ENCODE measurements at regions not wholly inside any gene's neighbourhood (a gene's known extent, or its start where the extent isn't known, plus 50 kb on each side); places are given as distances from the start of the nearest gene placed in this dataset.

DNA sequence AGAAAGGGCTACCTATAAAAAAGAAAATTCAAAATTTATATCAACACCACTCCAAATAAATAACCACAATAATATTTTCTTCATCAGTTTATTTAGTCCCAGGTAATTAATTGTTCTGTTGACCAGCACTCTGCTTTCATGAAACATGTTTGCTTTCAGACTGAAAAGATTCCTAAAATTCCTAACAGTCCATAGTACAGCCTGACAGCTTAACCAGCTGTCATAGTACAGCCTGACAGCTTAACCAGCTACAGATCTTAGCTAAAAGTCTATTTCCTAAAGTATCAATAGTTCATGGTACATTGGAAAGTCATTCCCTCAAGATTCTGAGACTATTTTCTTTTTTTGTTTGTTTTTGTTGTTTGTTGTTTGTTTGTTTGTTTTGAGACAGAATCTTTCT, 144.1 kb upstream of the DDX53 start:
- intact Hi-C loops (cut with micrococcal nuclease): no loop called here
- H4K20me1 ChIP-seq (replicated peaks; ENCODE audit: control insufficient read depth, extremely low read depth, insufficient read depth, low read length): no peaks in the 10 kb centered on the region
- DNase-seq (ENCODE audit: low read depth, low spot score): no peak
- no peaks in the 10 kb centered on the region for H3K79me2 ChIP-seq (ENCODE audit: control insufficient read depth, insufficient read depth, low read length)
- no peak overlapping the region for H3K4me3 ChIP-seq (replicated peaks in 1 of 3; ENCODE audit: insufficient read depth in 1 of 3, low read depth in 1 of 3, low read length in 3 of 3)
- no peak overlapping the region for H2AFZ ChIP-seq (ENCODE audit: low read depth, low read length)
- no peaks in the 10 kb centered on the region for H3K9me1 ChIP-seq (replicated peaks; ENCODE audit: control insufficient read depth, extremely low read depth, insufficient read depth, low read length)
- no peaks in the 10 kb centered on the region for H3K27me3 ChIP-seq (ENCODE audit: control insufficient read depth in 2 of 2, insufficient read depth in 2 of 2, low read length in 2 of 2)
- no peak overlapping the region for H3K27ac ChIP-seq (ENCODE audit: insufficient read depth, low read depth, low read length)
- no TSS peak for BruUV-seq (replicated peaks)
- H3K4me2 ChIP-seq (ENCODE audit: insufficient read depth, low read length): no peak overlapping the region
- FAIRE-seq: no peak
- no peak overlapping the region for H3K9ac ChIP-seq (replicated peaks; ENCODE audit: extremely low read depth, insufficient read depth, low read length)
- TF ChIP-seq JUN (IDR thresholded peaks at IDR 0.05; ENCODE audit: borderline replicate concordance, insufficient read depth, insufficient read length, low read depth) (no peak), EZH2 (IDR thresholded peaks at IDR 0.05; ENCODE audit: borderline replicate concordance, low read depth, low read length, severe bottlenecking) (no peak), MYC (IDR thresholded peaks at IDR 0.05; ENCODE audit: low read depth, low read length) (no peak), FOS (IDR thresholded peaks at IDR 0.05; ENCODE audit: borderline replicate concordance, insufficient read depth, low read length) (no peak), MAX (IDR thresholded peaks at IDR 0.05; ENCODE audit: insufficient read depth, insufficient read length) (no peak), GATA2 (IDR thresholded peaks at IDR 0.05; ENCODE audit: insufficient read depth, insufficient read length, low read depth, low read length) (no peak), POLR2AphosphoS5 (IDR thresholded peaks at IDR 0.05; ENCODE audit: insufficient read depth, low read depth, low read length) (no peak), POLR2A (IDR thresholded peaks at IDR 0.05; ENCODE audit: low read depth, low read length) (no peak)
- TF ChIP-seq, protein P1, sequence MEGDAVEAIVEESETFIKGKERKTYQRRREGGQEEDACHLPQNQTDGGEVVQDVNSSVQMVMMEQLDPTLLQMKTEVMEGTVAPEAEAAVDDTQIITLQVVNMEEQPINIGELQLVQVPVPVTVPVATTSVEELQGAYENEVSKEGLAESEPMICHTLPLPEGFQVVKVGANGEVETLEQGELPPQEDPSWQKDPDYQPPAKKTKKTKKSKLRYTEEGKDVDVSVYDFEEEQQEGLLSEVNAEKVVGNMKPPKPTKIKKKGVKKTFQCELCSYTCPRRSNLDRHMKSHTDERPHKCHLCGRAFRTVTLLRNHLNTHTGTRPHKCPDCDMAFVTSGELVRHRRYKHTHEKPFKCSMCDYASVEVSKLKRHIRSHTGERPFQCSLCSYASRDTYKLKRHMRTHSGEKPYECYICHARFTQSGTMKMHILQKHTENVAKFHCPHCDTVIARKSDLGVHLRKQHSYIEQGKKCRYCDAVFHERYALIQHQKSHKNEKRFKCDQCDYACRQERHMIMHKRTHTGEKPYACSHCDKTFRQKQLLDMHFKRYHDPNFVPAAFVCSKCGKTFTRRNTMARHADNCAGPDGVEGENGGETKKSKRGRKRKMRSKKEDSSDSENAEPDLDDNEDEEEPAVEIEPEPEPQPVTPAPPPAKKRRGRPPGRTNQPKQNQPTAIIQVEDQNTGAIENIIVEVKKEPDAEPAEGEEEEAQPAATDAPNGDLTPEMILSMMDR (IDR thresholded peaks at IDR 0.05; ENCODE audit: extremely low read depth in 1 of 2, insufficient read depth in 1 of 2, low read depth in 1 of 2, low read length in 2 of 2): no peak
- no peaks in the 10 kb centered on the region for H3K9me3 ChIP-seq (replicated peaks; ENCODE audit: control insufficient read depth, insufficient read depth, low read length)
- POLR2A ChIA-PET: no interaction called here
- H3K4me1 ChIP-seq (ENCODE audit: control insufficient read depth, extremely low read depth, insufficient read depth, low read length): no peaks in the 10 kb centered on the region
- CTCF ChIA-PET: no interaction called here
- dilution Hi-C loops (cut with MboI; ENCODE audit: extremely low pct_ligation_motif_present, low sequenced_read_pairs): no loop called here
- no peaks in the 10 kb centered on the region for H3K36me3 ChIP-seq (ENCODE audit: control insufficient read depth in 2 of 2, extremely low read depth in 1 of 2, insufficient read depth in 2 of 2, low read length in 2 of 2)
